PFSK-1 (cell line): ENCODE measurements at regions not wholly inside any gene's neighbourhood (a gene's known extent, or its start where the extent isn't known, plus 50 kb on each side); places are given as distances from the start of the nearest gene placed in this dataset.

ENCODE experiments used
- FOXP2 ChIP-seq: optimal IDR thresholded peaks from 2 replicates; pipeline ENCODE3; 2011; ENCODE audit warnings: borderline replicate concordance, control low read depth, inconsistent platforms; ENCODE audit not compliant: insufficient read depth; ENCODE audit errors: extremely low read length, extremely low read depth
- POLR2AphosphoS5 ChIP-seq: IDR thresholded peaks from 2 replicates; pipeline ENCODE4 v1.6.1; 2012; ENCODE audit warnings: low read depth, mild to moderate bottlenecking, control low read depth, low read length, moderate library complexity
- SIN3A ChIP-seq: IDR thresholded peaks from 2 replicates; pipeline ENCODE4 v1.6.1; 2012; ENCODE audit warnings: mild to moderate bottlenecking, low read length, moderate library complexity, borderline replicate concordance; ENCODE audit not compliant: insufficient read depth
- TAF1 ChIP-seq: IDR thresholded peaks from 2 replicates; pipeline ENCODE4 v1.6.1; 2012; ENCODE audit warnings: low read length, control low read depth, borderline replicate concordance; ENCODE audit not compliant: insufficient read depth
- TF ChIP-seq, protein P1 (sequence below), 2 experiments: IDR thresholded peaks; 2 replicates each; pipeline versions ENCODE4 v1.6.1 to v1.8.0; 2011 to 2012; ENCODE audit warnings: low read depth in 2 of 2, low read length in 2 of 2, control low read depth in 1 of 2, inconsistent platforms in 1 of 2, mild to moderate bottlenecking in 1 of 2, moderate library complexity in 1 of 2; ENCODE audit not compliant: insufficient read depth in 1 of 2

DNA sequence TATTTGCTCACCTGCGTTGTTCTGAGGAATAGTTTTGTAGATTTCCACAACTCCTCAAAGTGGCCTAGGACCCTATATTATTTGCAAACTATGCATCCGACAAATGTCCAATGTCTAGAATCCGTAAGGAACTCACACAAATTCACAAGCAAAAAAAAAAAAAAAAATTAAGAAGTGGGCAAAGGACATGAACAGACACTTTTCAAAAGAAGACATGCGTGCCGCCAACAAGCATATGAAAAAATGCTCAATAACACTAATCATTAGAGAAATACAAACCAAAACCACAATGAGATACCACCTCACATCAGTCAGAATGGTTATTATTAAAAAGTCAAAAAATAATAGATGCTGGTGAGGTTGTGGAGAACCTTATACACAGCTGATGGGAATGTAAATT, 398.5 kb upstream of the PROK2 start:
- TF ChIP-seq POLR2AphosphoS5 (no peak), FOXP2 (no peak), SIN3A (no peak), TAF1 (no peak)
- TF ChIP-seq, protein P1, sequence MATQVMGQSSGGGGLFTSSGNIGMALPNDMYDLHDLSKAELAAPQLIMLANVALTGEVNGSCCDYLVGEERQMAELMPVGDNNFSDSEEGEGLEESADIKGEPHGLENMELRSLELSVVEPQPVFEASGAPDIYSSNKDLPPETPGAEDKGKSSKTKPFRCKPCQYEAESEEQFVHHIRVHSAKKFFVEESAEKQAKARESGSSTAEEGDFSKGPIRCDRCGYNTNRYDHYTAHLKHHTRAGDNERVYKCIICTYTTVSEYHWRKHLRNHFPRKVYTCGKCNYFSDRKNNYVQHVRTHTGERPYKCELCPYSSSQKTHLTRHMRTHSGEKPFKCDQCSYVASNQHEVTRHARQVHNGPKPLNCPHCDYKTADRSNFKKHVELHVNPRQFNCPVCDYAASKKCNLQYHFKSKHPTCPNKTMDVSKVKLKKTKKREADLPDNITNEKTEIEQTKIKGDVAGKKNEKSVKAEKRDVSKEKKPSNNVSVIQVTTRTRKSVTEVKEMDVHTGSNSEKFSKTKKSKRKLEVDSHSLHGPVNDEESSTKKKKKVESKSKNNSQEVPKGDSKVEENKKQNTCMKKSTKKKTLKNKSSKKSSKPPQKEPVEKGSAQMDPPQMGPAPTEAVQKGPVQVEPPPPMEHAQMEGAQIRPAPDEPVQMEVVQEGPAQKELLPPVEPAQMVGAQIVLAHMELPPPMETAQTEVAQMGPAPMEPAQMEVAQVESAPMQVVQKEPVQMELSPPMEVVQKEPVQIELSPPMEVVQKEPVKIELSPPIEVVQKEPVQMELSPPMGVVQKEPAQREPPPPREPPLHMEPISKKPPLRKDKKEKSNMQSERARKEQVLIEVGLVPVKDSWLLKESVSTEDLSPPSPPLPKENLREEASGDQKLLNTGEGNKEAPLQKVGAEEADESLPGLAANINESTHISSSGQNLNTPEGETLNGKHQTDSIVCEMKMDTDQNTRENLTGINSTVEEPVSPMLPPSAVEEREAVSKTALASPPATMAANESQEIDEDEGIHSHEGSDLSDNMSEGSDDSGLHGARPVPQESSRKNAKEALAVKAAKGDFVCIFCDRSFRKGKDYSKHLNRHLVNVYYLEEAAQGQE (IDR thresholded peaks at IDR 0.05; ENCODE audit: insufficient read depth in 1 of 2, low read depth in 2 of 2, low read length in 2 of 2), result no peak

DNA sequence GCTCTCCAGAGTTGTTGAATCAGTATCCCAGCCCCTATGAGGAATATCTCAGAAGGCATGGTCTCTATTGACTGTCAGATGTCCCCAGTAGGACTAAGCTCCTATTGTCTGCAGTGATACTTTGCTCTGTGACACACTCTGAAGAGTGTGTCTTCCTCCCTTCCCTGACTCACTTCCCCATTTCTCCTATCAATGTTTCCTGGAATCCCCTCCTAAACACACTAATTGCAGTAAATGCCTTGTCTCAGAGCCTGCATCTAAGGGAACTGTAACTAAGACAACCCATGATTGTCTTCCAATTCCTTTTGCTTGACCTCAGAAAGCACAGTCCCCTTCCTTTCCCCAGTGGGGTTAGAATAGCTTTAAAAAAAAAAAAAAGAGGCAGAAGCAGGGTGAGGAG, 397.3 kb upstream of the PROK2 start:
- TF ChIP-seq POLR2AphosphoS5, result no peak

DNA sequence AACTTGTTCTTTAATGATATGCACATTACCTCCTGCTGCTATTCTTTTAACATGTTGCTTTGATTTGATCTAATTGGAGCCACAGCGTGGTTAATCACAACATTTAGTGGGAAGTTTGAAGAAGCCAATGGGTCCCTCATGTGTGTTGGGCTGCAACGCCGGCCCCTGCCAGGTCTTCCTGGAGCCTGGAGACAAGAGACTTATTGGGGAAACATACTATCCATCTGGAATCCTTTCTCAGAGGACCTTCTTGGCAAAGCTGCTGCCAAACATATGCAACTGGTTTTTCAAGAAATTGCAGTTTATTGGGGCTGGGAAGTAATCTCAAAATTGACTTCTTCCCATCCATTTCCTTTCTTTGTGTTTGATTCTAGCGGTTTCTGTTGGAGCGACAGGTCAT, 396.3 kb upstream of the PROK2 start:
- no peak for TF ChIP-seq FOXP2
- no peak for TF ChIP-seq SIN3A
- no peak for TF ChIP-seq POLR2AphosphoS5
- TF ChIP-seq, protein P1 (IDR thresholded peaks at IDR 0.05; ENCODE audit: insufficient read depth in 1 of 2, low read depth in 2 of 2, low read length in 2 of 2), result no peak
- no peak for TF ChIP-seq TAF1

DNA sequence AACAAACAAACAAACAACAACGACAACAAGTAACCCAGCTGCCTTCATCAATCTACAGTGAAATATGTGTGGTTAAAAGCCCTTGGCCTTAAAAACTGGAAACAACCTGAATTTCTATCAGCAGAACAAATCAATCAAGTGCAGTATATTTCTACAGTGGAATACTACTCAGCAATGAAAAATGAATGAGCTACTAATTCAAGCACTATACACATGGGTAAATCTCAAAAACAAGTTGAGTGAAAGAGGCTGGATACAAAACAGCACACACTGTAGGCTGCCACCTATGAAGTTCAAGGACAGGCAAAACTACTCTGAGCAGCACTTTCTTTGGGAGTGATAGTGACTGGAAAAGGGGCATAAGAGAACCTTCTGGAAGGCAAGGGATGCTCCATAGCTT, 395.5 kb upstream of the PROK2 start:
- TF ChIP-seq TAF1, result no peak
- TF ChIP-seq, protein P1 (IDR thresholded peaks at IDR 0.05; ENCODE audit: insufficient read depth in 1 of 2, low read depth in 2 of 2, low read length in 2 of 2), result no peak
- TF ChIP-seq SIN3A, result no peak
- no peak for TF ChIP-seq FOXP2
- TF ChIP-seq POLR2AphosphoS5, result no peak

DNA sequence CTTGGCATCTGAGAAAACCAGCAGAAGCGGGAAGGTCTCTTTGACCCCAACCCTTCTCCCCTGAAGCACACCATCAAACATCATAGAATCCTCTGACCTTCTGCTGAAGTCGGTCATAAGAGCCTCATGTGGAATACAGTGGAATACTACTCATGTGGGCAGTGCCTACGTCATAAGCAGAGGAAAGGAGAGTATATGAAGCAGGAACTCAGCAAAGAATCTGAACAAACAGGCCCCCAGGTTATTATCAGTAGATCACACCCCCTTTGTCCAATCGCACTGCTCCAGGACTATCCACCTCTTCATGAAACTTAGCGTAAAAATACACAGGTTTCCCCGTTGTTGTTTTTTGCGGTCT, 394.1 kb upstream of the PROK2 start:
- TF ChIP-seq TAF1 (no peak), SIN3A (no peak), FOXP2 (no peak), POLR2AphosphoS5 (no peak)
- TF ChIP-seq, protein P1 (IDR thresholded peaks at IDR 0.05; ENCODE audit: insufficient read depth in 1 of 2, low read depth in 2 of 2, low read length in 2 of 2), result no peak
